KOPT-K1 (cell line): ENCODE measurements at regions not wholly inside any gene's neighbourhood (a gene's known extent, or its start where the extent isn't known, plus 50 kb on each side); places are given as distances from the start of the nearest gene placed in this dataset.
A peak's percentile ranks its signal among the peaks of the same experiment; 100 is the strongest.

ENCODE experiments used
- H3K27ac ChIP-seq: fragments of 200-600 bp; sonication (generic); 2 replicates; pipeline ENCODE4 v1.5.1; 2016; ENCODE audit warnings: antibody characterized with exemption, mild to moderate bottlenecking, low read depth, low read length; ENCODE audit not compliant: poor library complexity, severe bottlenecking
- H3K36me3 ChIP-seq: fragments of 200-600 bp; sonication (generic); 2 replicates; pipeline ENCODE4 v1.5.1; 2017; ENCODE audit warnings: antibody characterized with exemption, mild to moderate bottlenecking, low read length, moderate library complexity; ENCODE audit not compliant: insufficient read depth
- H3K9me3 ChIP-seq: fragments of 200-600 bp; sonication (generic); 2 replicates; pipeline ENCODE4 v1.5.1; 2017; ENCODE audit warnings: antibody characterized with exemption, low read length, mild to moderate bottlenecking; ENCODE audit not compliant: insufficient read depth, poor library complexity, severe bottlenecking

GRCh38 chr12:111064154-111064553 is 143.8 kb upstream of the MYL2 start:
- no peak overlapping the region for H3K27ac ChIP-seq
- peaks cover 6% of the 10 kb centered on the region for H3K9me3 ChIP-seq
- no peaks in the 10 kb centered on the region for H3K36me3 ChIP-seq

DNA sequence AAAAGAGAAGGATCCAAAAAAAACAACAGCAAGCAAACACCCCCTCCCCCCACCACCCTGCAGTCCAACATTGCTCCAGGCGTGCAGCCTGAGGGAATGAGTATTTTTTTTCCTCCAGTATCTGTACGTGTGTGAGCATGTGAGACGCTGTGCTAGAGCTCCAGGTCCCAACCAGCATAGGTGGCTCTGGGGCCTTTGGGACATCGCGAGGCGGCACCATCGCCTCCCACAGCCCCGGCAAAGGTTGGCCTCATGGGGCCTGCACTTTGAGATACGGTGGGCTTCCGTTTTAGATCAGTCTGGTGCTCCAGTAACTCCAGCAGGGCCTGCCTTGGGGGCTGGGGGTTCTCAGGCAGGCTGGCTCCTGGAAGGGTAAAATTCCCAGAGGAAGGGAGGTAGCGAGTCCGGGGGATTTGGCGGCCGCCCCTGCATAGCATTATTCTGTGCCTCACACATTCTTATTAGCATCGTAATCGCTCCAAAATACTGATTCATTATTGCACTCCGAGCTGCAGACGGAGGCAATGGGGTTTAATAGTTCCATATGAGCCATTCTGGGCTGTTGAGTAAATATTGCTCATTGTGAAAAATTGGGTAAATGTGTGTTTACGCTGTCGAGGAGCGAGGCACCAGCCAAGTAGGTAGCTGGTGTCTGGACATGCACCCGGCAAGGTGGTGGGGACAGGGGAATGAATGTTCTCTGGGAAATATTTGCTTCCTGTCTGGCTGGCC is 143.1 kb upstream of the MYL2 start:
- H3K27ac ChIP-seq = no peak overlapping the region
- H3K9me3 ChIP-seq = peaks cover 6% of the 10 kb centered on the region
- no peaks in the 10 kb centered on the region for H3K36me3 ChIP-seq

DNA sequence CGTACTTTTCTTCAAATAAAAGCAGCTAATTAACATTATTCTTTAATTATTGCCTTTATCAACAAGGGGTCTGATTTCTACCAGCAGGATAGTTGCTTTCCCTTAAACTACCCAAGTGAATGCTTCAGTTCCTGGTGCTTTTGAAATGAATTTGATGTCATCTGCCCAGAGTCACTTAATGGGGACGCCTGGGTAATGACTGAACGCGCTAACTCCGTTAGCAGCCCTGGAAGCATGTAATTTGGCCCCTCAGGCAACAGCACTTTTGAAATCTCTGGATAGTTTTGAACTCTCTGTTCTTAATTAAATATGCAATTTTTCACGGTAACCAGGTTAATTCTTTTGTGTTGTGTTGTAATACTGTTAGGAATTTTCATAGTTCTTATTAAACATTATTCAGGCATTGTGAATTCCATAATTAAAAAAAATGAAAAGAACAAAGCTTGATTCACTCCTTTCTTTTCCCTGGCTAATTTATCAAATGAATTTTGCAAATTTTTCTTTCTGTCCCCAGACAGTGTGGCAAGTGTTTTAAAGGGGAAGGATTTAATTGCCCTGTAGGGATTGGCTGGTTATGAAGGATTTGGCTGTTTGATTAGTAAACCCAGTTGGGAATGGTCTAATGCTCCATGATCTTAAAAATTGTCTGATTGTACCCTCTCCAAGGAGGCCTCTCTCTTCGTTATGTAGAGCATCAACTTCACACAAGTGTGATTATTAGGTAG is 137.5 kb upstream of the MYL2 start:
- Histone ChIP-seq H3K27ac (peak overlapping the region; percentile 60), H3K36me3 (no peaks in the 10 kb centered on the region), H3K9me3 (peaks cover 13% of the 10 kb centered on the region)

- peak overlapping the region; percentile 60 for H3K27ac ChIP-seq
- peaks cover 13% of the 10 kb centered on the region for H3K9me3 ChIP-seq
- H3K36me3 ChIP-seq = no peaks in the 10 kb centered on the region
Observed at GRCh38 chr12:111056618-111057521, 136.5 kb upstream of the MYL2 start.

DNA sequence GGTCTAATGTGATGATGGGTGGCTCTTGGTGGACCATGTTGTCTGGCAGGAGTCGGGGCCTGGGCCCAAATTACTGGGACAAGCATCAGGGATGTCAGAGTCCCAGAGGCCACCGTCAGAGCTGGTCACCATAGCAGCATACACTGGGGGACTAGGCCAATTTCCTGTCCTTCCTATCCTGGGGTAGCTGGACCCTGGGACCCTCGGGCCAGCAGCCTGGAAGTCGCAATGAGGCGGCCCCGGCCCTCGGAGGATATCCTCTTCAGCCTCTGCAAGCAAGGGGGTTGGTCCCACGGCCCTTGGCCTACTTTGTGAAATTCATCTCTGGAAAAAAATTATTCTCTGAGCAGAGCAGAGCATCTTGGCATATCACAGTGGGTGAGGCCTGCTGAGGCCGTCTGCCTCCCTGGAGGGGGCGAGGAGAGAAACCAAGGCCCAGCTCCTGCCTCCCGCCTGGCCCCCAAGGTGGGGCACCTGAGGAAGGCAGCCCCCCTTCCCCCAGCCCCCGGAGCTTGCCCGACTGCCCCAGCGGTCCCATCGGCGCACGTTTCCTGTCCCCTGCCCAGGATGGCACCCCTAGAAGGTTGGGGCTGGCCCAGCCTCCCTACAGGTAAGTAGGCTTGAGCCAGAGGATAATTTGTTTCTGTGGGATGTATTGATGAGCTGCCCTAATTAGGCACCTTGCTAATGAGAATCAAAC is 135.0 kb upstream of the MYL2 start:
- Histone ChIP-seq H3K9me3 (peaks cover 20% of the 10 kb centered on the region), H3K27ac (no peak overlapping the region), H3K36me3 (no peaks in the 10 kb centered on the region)

DNA sequence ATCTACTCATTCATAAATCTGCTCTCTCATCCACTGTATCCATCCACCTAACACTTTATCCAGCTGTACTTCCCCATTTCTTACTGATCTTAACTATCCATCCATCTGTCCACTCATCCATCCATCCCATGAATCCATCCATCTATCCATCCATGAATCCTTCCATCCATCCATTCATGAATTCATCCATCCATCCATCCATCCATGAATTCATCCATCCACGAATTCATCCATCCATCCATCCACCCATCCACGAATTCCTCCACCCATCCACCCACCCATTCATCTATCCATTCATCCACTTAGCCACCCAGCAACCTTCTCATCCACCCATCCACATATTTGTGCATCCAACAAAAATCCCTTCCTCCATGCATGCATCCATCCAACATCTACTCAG is 128.6 kb upstream of the MYL2 start:
- no peaks in the 10 kb centered on the region for H3K36me3 ChIP-seq
- H3K9me3 ChIP-seq = peaks cover 8% of the 10 kb centered on the region
- no peak overlapping the region for H3K27ac ChIP-seq

- peaks cover 8% of the 10 kb centered on the region for H3K9me3 ChIP-seq
- no peaks in the 10 kb centered on the region for H3K36me3 ChIP-seq
- H3K27ac ChIP-seq = no peak overlapping the region
Observed at GRCh38 chr12:111046896-111047295, 126.5 kb upstream of the MYL2 start.

GRCh38 chr12:111045941-111046340 is 125.6 kb upstream of the MYL2 start:
- no peak overlapping the region for H3K27ac ChIP-seq
- no peaks in the 10 kb centered on the region for H3K36me3 ChIP-seq
- no peaks in the 10 kb centered on the region for H3K9me3 ChIP-seq

GRCh38 chr12:111041091-111041490 is 120.7 kb upstream of the MYL2 start:
- Histone ChIP-seq H3K36me3 (no peaks in the 10 kb centered on the region), H3K27ac (no peak overlapping the region), H3K9me3 (no peaks in the 10 kb centered on the region)

GRCh38 chr12:111040690-111041089 is 120.3 kb upstream of the MYL2 start:
- Histone ChIP-seq H3K27ac (no peak overlapping the region), H3K9me3 (no peaks in the 10 kb centered on the region), H3K36me3 (no peaks in the 10 kb centered on the region)

GRCh38 chr12:111038941-111039340 is 118.6 kb upstream of the MYL2 start:
- no peaks in the 10 kb centered on the region for H3K36me3 ChIP-seq
- H3K9me3 ChIP-seq = no peaks in the 10 kb centered on the region

DNA sequence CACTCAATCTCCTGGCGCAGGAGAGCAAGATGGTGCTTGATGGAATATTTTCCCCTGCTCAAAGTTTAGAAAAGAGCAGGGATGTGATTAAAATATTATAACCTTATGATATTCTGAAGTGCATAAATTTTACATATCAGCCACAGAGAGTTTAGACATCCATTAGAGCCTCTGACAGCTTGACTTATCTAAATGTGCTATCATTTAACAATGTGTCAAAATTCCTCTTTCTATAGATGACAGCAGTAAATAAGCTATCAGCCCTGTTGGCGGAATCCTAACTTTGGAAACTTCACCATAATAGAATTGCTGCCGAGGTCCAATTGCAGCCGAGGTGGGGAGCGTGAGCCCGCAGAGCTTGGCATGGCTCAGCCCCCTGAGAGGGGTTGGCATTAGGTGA is 117.7 kb upstream of the MYL2 start:
- Histone ChIP-seq H3K36me3 (no peaks in the 10 kb centered on the region), H3K9me3 (no peaks in the 10 kb centered on the region), H3K27ac (no peak overlapping the region)

More at GRCh38 chr12:111038941-111039340, 118.6 kb upstream of the MYL2 start:
- no peak overlapping the region for H3K27ac ChIP-seq

GRCh38 chr12:111037047-111037446 is 116.7 kb upstream of the MYL2 start:
- Histone ChIP-seq H3K9me3 (no peaks in the 10 kb centered on the region), H3K36me3 (no peaks in the 10 kb centered on the region), H3K27ac (no peak overlapping the region)

GRCh38 chr12:111035578-111036301 is 115.4 kb upstream of the MYL2 start:
- Histone ChIP-seq H3K9me3 (no peaks in the 10 kb centered on the region), H3K27ac (no peak overlapping the region), H3K36me3 (no peaks in the 10 kb centered on the region)
